HG03378 (cell line): ENCODE measurements at regions not wholly inside any gene's neighbourhood (a gene's known extent, or its start where the extent isn't known, plus 50 kb on each side); places are given as distances from the start of the nearest gene placed in this dataset.

ENCODE experiments used
- ATAC-seq: cut with Tn5 transposase; IDR thresholded peaks from one replicate; pipeline ENCODE4 v1.9.1; 2021; ENCODE audit warnings: mild to moderate bottlenecking, moderate library complexity; ENCODE audit not compliant: unreplicated experiment

GRCh38 chr9:115362101-115362500 lies 244.1 kb upstream of the TNC start:
- no peak for ATAC-seq

- ATAC-seq, result no peak
Measured at GRCh38 chr9:115362640-115363039, 244.7 kb upstream of the TNC start.

GRCh38 chr9:115364991-115365390 lies 247.0 kb upstream of the TNC start:
- ATAC-seq, result no peak

- ATAC-seq, result no peak
Measured at GRCh38 chr9:115367321-115367720, 249.4 kb upstream of the TNC start.

GRCh38 chr9:115367780-115368525 lies 250.0 kb upstream of the TNC start:
- ATAC-seq, result no peak

- ATAC-seq, result no peak
Measured at GRCh38 chr9:115369322-115369957, 251.5 kb upstream of the TNC start.

- ATAC-seq, result peak; percentile 97
Measured at GRCh38 chr9:115373000-115373709, 255.2 kb upstream of the TNC start.

GRCh38 chr9:115373710-115374045 lies 255.7 kb upstream of the TNC start:
- ATAC-seq, result no peak

GRCh38 chr9:115374724-115375268 lies 256.8 kb upstream of the TNC start:
- no peak for ATAC-seq

GRCh38 chr9:115378241-115378640 lies 260.3 kb upstream of the TNC start:
- no peak for ATAC-seq

GRCh38 chr9:115378758-115379157 lies 260.8 kb upstream of the TNC start:
- ATAC-seq, result no peak

GRCh38 chr9:115379719-115380118 lies 261.8 kb upstream of the TNC start:
- no peak for ATAC-seq

- no peak for ATAC-seq
Measured at GRCh38 chr9:115382865-115383264, 264.9 kb upstream of the TNC start.

GRCh38 chr9:115385383-115386122 lies 267.6 kb upstream of the TNC start:
- ATAC-seq, result no peak

GRCh38 chr9:115386963-115387770 lies 269.2 kb upstream of the TNC start:
- ATAC-seq, result no peak

GRCh38 chr9:115391168-115391825 lies 273.3 kb upstream of the TNC start:
- no peak for ATAC-seq

GRCh38 chr9:115393976-115394775 lies 276.2 kb upstream of the TNC start:
- ATAC-seq, result no peak

- ATAC-seq, result no peak
Measured at GRCh38 chr9:115395511-115396021, 277.6 kb upstream of the TNC start.

- no peak for ATAC-seq
Measured at GRCh38 chr9:115396071-115396529, 278.1 kb upstream of the TNC start.
